ENCODE measurements at regions not wholly inside any gene's neighbourhood (a gene's known extent, or its start where the extent isn't known, plus 50 kb on each side); places are given as distances from the start of the nearest gene placed in this dataset.

GRCh38 chr6:23435126-23435525 lies 690.9 kb upstream of the NRSN1 start:
- Histone ChIP-seq H3K79me2 (ENCODE audit: insufficient read depth, low read length) (no peaks in the 10 kb centered on the region), H3K27me3 (ENCODE audit: control insufficient read depth in 1 of 2, insufficient read depth in 2 of 2, low read length in 2 of 2) (no peaks in the 10 kb centered on the region), H2AFZ (ENCODE audit: low read length) (no peak overlapping the region), H3K4me3 (replicated peaks in 1 of 3; ENCODE audit: insufficient read depth in 1 of 3, low read depth in 2 of 3, low read length in 3 of 3) (no peak overlapping the region), H4K20me1 (ENCODE audit: insufficient read depth, low read length) (no peaks in the 10 kb centered on the region), H3K4me1 (ENCODE audit: insufficient read depth, low read length) (no peaks in the 10 kb centered on the region), H3K9ac (ENCODE audit: insufficient read depth, low read depth, low read length) (no peak overlapping the region), H3K4me2 (ENCODE audit: low read depth, low read length) (no peak overlapping the region), H3K9me3 (ENCODE audit: low read length) (peaks cover 40% of the 10 kb centered on the region), H3K27ac (ENCODE audit: extremely low read length, insufficient read depth, low read length) (no peak overlapping the region), H3K36me3 (replicated peaks in 1 of 2; ENCODE audit: control insufficient read depth in 1 of 2, insufficient read depth in 2 of 2, low read length in 2 of 2) (no peaks in the 10 kb centered on the region)
- FAIRE-seq (no peak), DNase-seq (ENCODE audit: low spot score) (no peak), ATAC-seq (no peak)
- BruUV-seq (replicated peaks): no TSS peak
- intact Hi-C loops (cut with micrococcal nuclease; ENCODE audit: unreplicated experiment): no loop called here
- in situ Hi-C loops (cut with HindIII; ENCODE audit: extremely low pct_ligation_motif_present, low pct_unique_long_range_greater_than_20kb): no loop called here
- CTCF ChIA-PET (ENCODE audit: low intra/inter-chr PET ratio, low total read pairs): no interaction called here
- POLR2A ChIA-PET: no interaction called here
- 15% methylated on average over 2 of the region's 2 CpGs for WGBS (ENCODE audit: low lambda C conversion rate)
- TF ChIP-seq RAD21 (CRISPR knock-in tag; IDR thresholded peaks at IDR 0.05) (no peak), MLXIP (CRISPR knock-in tag; IDR thresholded peaks at IDR 0.05; ENCODE audit: borderline replicate concordance) (no peak), SPEN (CRISPR knock-in tag; IDR thresholded peaks at IDR 0.05; ENCODE audit: low read depth) (no peak), SATB2 (CRISPR knock-in tag; IDR thresholded peaks at IDR 0.05) (no peak), ZSCAN5A (CRISPR knock-in tag; IDR thresholded peaks at IDR 0.05; ENCODE audit: borderline replicate concordance) (no peak), ESRRA (CRISPR knock-in tag; IDR thresholded peaks at IDR 0.05; ENCODE audit: low read depth) (no peak), ZNF878 (CRISPR knock-in tag; IDR thresholded peaks at IDR 0.05) (no peak), CHD2 (IDR thresholded peaks at IDR 0.05; ENCODE audit: low read depth, low read length) (no peak), ZNF639 (CRISPR knock-in tag; conservative IDR thresholded peaks at IDR 0.05) (no peak), ZMAT3 (CRISPR knock-in tag; conservative IDR thresholded peaks at IDR 0.05) (no peak), ATF7 (IDR thresholded peaks at IDR 0.05) (no peak), ATF7 (CRISPR knock-in tag; IDR thresholded peaks at IDR 0.05) (no peak), SMAD9 (CRISPR knock-in tag; IDR thresholded peaks at IDR 0.05) (no peak), ZNF800 (CRISPR knock-in tag; IDR thresholded peaks at IDR 0.05) (no peak), RARA (CRISPR knock-in tag; IDR thresholded peaks at IDR 0.05) (no peak), ZNF768 (CRISPR knock-in tag; IDR thresholded peaks at IDR 0.05) (no peak), MNT (IDR thresholded peaks at IDR 0.05) (no peak)

Measured in HepG2 (cell line).